Upper lobe of right lung (tissue), 1 donor: ENCODE measurements at regions not wholly inside any gene's neighbourhood (a gene's known extent, or its start where the extent isn't known, plus 50 kb on each side); places are given as distances from the start of the nearest gene placed in this dataset.
"Not testable (repeated sequence)": the region's sequence is repeated elsewhere in the genome, so short reads cannot be mapped to it uniquely, and the experiment has no call there.

Source experiments
- ATAC-seq: fragments of 200-7000 bp; cut with Tn5 transposase; one replicate; pipeline ENCODE4 v1.9.1; 2020; ENCODE audit warnings: mild to moderate bottlenecking, moderate library complexity
- DNase-seq: peaks from one replicate; pipeline ENCODE4 v3.0.0-alpha.2; 2020
- H3K27ac ChIP-seq: fragments of 200-600 bp; one replicate; pipeline ENCODE4 v1.8.0; 2022
- H3K27me3 ChIP-seq: fragments of 200-600 bp; one replicate; pipeline ENCODE4 v1.8.0; 2022; ENCODE audit warnings: mild to moderate bottlenecking
- H3K36me3 ChIP-seq: fragments of 200-600 bp; one replicate; pipeline ENCODE4 v1.8.0; 2022
- H3K4me1 ChIP-seq: fragments of 200-600 bp; one replicate; pipeline ENCODE4 v1.8.0; 2022
- H3K4me3 ChIP-seq: fragments of 200-600 bp; one replicate; pipeline ENCODE4 v1.8.0; 2022; ENCODE audit warnings: mild to moderate bottlenecking
- H3K9me3 ChIP-seq: fragments of 200-600 bp; one replicate; pipeline ENCODE4 v1.8.0; 2022
- CTCF ChIP-seq: fragments of 200-600 bp; IDR thresholded peaks from one replicate; pipeline ENCODE4 v1.8.0; 2022; ENCODE audit warnings: antibody characterized with exemption
- intact Hi-C: fragments of 100-400 bp; cut with DNase I; formaldehyde crosslinking; loops from one replicate; pipeline ENCODE4 v1.11.0; 2022
- donor health status: DM: no; HTN: yes; CAD: no; lungs with severe emphysema.

- intact Hi-C loops, result no loop called here
- DNase-seq (no peak), ATAC-seq (no peak)
- Histone ChIP-seq H3K9me3 (no peaks in the 10 kb centered on the region), H3K27ac (no peak overlapping the region), H3K36me3 (no peaks in the 10 kb centered on the region), H3K4me3 (no peak overlapping the region), H3K4me1 (no peaks in the 10 kb centered on the region), H3K27me3 (no peaks in the 10 kb centered on the region)
- TF ChIP-seq CTCF, result no peak
Measured at GRCh38 chr2:150260636-150261035, 226.8 kb downstream of the RND3 start.

- intact Hi-C loops, result no loop called here
- Histone ChIP-seq H3K4me1 (no peaks in the 10 kb centered on the region), H3K36me3 (no peaks in the 10 kb centered on the region), H3K9me3 (no peaks in the 10 kb centered on the region), H3K27ac (no peak overlapping the region), H3K4me3 (no peak overlapping the region), H3K27me3 (no peaks in the 10 kb centered on the region)
- DNase-seq (no peak), ATAC-seq (no peak)
- no peak for TF ChIP-seq CTCF
Measured at GRCh38 chr2:150259746-150260145, 227.7 kb downstream of the RND3 start.

- no peaks in the 10 kb centered on the region for H3K4me1 ChIP-seq
- no peak overlapping the region for H3K4me3 ChIP-seq
- no peak overlapping the region for H3K27ac ChIP-seq
- TF ChIP-seq CTCF, result no peak
- no peaks in the 10 kb centered on the region for H3K36me3 ChIP-seq
- no peaks in the 10 kb centered on the region for H3K27me3 ChIP-seq
- H3K9me3 ChIP-seq, result no peaks in the 10 kb centered on the region
- DNase-seq (no peak), ATAC-seq (no peak)
- intact Hi-C loops, result no loop called here
Measured at GRCh38 chr2:150258781-150259307, 228.6 kb downstream of the RND3 start.

GRCh38 chr2:150256736-150257135 is 230.7 kb downstream of the RND3 start:
- no peaks in the 10 kb centered on the region for H3K36me3 ChIP-seq
- no peaks in the 10 kb centered on the region for H3K27me3 ChIP-seq
- no peaks in the 10 kb centered on the region for H3K4me1 ChIP-seq
- no peak overlapping the region for H3K27ac ChIP-seq
- H3K4me3 ChIP-seq, result no peak overlapping the region
- TF ChIP-seq CTCF, result no peak
- H3K9me3 ChIP-seq, result no peaks in the 10 kb centered on the region
- intact Hi-C loops, result no loop called here
- DNase-seq (no peak), ATAC-seq (no peak)

GRCh38 chr2:150255528-150255927 is 231.9 kb downstream of the RND3 start:
- Histone ChIP-seq H3K9me3 (no peaks in the 10 kb centered on the region), H3K27ac (no peak overlapping the region), H3K27me3 (no peaks in the 10 kb centered on the region), H3K4me1 (no peaks in the 10 kb centered on the region), H3K36me3 (no peaks in the 10 kb centered on the region), H3K4me3 (no peak overlapping the region)
- ATAC-seq (peak; percentile 34), DNase-seq (no peak)
- no peak for TF ChIP-seq CTCF
- intact Hi-C loops, result no loop called here

- intact Hi-C loops, H3K36me3 ChIP-seq, H3K9me3 ChIP-seq, DNase-seq, H3K27ac ChIP-seq, H3K27me3 ChIP-seq, H3K4me1 ChIP-seq, H3K4me3 ChIP-seq, ATAC-seq: not testable (repeated sequence)
Measured at GRCh38 chr2:150249735-150250134, 237.7 kb downstream of the RND3 start.
